ENCODE measurements at regions not wholly inside any gene's neighbourhood (a gene's known extent, or its start where the extent isn't known, plus 50 kb on each side); places are given as distances from the start of the nearest gene placed in this dataset.

DNA sequence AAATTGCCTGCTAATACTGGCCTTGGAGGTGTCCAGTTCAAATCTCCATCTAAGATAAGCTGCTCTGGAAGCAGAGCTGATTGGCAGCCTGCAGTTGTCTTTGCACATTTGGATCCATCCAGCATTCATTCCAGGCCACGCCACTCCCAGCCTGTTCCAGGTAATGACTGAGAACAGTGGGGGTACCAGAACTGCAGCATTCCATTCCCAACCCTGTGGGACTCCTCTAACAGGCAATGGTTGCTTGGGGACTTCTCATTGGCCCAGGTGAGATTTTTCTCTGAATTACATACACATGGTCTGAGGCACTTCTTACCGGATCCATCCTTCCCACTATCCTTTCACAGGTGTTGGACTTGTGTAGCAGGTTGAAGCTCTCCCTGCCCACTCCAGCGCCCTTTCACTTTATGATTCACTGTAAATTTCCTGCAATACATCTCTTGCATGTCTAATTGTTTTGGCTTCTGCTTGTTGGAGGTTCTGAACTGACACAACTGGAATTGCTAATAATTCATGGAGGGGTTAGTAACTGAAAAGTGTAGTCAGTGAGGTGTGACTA, 206.1 kb upstream of the ZFHX3 start:
- TF ChIP-seq, protein P1, sequence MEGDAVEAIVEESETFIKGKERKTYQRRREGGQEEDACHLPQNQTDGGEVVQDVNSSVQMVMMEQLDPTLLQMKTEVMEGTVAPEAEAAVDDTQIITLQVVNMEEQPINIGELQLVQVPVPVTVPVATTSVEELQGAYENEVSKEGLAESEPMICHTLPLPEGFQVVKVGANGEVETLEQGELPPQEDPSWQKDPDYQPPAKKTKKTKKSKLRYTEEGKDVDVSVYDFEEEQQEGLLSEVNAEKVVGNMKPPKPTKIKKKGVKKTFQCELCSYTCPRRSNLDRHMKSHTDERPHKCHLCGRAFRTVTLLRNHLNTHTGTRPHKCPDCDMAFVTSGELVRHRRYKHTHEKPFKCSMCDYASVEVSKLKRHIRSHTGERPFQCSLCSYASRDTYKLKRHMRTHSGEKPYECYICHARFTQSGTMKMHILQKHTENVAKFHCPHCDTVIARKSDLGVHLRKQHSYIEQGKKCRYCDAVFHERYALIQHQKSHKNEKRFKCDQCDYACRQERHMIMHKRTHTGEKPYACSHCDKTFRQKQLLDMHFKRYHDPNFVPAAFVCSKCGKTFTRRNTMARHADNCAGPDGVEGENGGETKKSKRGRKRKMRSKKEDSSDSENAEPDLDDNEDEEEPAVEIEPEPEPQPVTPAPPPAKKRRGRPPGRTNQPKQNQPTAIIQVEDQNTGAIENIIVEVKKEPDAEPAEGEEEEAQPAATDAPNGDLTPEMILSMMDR (conservative IDR thresholded peaks at IDR 0.05 in 1 of 2, IDR thresholded peaks at IDR 0.05 in 1 of 2; ENCODE audit: extremely low read depth in 1 of 2, insufficient read depth in 1 of 2, low read depth in 1 of 2, low read length in 2 of 2): no peak
- TF ChIP-seq EZH2 (IDR thresholded peaks at IDR 0.05; ENCODE audit: borderline replicate concordance, low read length): no peak

Data from mammary epithelial cell (primary cell).